ENCODE measurements at regions not wholly inside any gene's neighbourhood (a gene's known extent, or its start where the extent isn't known, plus 50 kb on each side); places are given as distances from the start of the nearest gene placed in this dataset.

DNA sequence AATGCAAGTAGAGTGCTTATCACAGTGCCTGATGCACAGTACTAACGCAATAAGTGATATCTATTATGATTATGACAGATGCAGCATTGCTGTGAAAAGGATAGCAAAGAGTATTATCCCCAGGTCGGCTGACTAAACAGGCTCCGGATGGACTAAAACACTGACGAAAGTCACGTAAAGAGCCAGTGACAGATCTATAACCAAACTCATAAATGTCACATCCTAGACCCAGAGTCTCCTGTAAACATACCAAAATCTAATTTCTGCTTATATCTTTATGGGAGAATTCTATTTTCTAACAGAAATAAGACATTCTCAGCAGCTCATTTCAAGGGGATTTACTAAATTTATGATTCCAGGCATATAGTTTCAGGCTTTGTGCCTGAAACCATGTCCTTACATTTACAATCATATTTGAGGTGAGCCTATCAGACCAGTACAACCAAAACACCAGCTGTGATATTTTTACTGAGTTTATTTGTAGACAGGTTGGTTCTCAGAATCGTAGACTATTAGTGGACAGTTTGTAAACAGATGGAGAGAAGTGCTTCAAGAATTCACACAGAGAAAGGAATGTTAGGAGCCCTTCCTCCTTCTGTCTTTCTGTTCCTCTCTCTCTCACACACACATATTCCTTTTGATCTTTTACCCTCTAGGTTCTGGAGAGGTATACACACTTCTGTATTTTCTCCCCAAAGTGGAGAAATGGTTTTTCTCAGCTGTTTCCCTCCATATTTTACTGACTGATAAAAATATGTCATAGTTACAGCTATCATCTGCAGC is 52.4 kb upstream of the WDR26 start:
- no peak overlapping the region for H3K4me3 ChIP-seq (ENCODE audit: low read depth, low read length)
- DNase-seq (ENCODE audit: low read depth): no peak
- no peak for TF ChIP-seq CTCF (conservative IDR thresholded peaks at IDR 0.05; ENCODE audit: low read depth, low read length)

- DNase-seq (ENCODE audit: low read depth): no peak
- TF ChIP-seq CTCF (conservative IDR thresholded peaks at IDR 0.05; ENCODE audit: low read depth, low read length): no peak
- H3K4me3 ChIP-seq (ENCODE audit: low read depth, low read length): no peak overlapping the region
Measured at GRCh38 chr1:224488806-224489499, 54.4 kb upstream of the WDR26 start.

DNA sequence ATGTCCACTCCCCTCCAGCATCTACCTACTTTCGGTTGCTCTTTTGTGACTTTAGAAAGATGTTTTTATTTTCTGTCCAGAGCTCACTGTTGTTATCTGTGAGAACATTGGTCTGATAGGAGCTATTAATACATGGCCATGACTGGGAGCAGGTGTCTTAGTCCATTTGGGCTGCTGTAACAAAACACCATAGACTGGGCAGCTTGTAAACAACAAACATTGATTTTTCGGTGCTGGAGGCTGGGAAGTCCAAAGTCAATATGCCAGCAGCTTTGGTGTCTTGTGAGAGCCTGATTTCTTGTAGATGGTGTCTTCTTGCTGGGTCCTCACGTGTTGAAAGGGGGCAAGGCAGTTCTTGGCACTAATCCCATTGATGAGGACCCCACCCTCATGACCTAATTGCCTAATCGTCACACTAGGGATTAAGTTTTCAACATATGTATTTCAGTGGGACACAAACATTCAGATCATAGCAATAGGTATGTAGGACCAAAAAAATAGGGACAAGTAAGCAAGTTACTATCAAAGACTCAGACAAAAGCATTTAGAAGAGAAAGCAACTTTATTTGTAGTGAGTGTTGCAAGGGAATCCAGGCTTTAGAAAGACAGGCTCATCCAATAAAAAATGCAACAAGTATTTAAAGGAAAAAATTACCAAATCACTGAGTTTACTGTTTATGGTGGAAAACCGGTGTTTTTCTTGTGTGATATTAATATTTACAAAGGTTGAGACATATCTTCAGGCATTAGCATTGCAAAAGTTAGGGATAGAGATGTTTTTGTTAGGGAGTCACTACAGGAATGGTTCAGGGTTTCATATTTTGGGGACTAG is 55.2 kb upstream of the WDR26 start:
- TF ChIP-seq CTCF (conservative IDR thresholded peaks at IDR 0.05; ENCODE audit: low read depth, low read length): no peak
- H3K4me3 ChIP-seq (ENCODE audit: low read depth, low read length): no peak overlapping the region
- no peak for DNase-seq (ENCODE audit: low read depth)

DNA sequence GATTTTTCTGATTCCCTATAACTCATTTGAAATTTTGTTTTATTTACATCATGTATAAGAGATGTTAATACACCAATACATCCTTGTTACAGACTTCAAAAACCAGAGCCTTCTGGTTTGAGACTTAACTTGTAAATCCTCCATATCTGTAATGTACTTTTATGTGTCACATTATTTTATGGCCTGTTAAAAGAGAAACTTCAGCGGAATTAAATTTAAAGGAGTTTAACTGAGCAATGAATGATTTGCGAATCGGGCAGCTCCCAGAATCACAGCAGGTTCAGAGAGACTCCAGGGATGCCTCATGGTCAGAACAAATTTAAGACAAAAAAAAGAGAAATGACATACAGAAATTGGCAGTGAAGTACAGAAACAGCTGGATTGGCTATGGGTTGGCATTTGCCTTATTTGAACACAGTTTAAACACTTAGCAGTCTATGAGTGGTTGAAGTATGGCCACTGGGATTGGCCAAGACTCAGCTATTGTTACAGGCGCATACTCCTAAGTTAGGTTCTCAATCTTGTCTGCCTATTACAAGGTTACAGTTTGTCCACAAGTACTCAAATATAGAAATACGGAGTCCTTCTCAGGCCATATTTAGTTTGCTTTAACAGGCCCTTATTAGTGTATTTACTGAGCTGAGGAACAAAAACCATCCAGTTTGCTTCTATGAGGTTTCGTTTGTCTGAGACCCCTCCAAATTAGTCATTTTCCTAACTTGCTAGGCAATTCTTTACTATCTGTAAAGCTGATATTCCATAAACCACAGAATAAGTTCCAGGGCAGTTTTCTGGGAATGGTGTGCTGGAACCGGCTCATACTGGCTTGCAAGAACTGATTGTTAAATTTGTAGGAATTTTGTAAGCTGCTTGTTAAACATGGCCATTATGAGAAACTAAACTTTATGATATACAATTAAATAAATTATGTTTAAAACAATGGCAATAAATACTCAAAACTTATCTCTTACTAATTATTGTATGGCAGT is 56.2 kb upstream of the WDR26 start:
- no peak overlapping the region for H3K4me3 ChIP-seq (ENCODE audit: low read depth, low read length)
- TF ChIP-seq CTCF (conservative IDR thresholded peaks at IDR 0.05; ENCODE audit: low read depth, low read length): no peak
- no peak for DNase-seq (ENCODE audit: low read depth)

- no peak for DNase-seq (ENCODE audit: low read depth)
- TF ChIP-seq CTCF (conservative IDR thresholded peaks at IDR 0.05; ENCODE audit: low read depth, low read length): no peak
- no peak overlapping the region for H3K4me3 ChIP-seq (ENCODE audit: low read depth, low read length)
Measured at GRCh38 chr1:224492015-224492414, 57.4 kb upstream of the WDR26 start.

DNA sequence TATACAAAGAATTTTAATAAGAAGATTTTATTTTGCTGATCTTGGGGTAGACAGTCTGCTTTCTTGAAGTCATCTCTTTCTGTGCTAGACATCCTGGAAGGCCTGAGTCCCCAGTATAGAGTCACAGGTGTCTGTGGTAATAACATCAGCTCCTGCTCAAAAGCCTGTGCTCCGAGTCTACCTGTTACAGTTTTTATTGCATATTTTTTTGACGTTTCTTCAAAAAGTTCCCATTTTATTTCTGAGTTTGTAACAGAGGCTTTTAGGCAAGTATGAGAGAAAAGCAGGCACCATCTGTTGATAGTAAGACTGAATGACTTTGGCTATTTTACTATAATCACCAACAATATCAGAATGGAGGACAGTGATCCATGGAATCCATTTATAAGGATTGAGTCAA is 58.0 kb upstream of the WDR26 start:
- no peak for DNase-seq (ENCODE audit: low read depth)
- no peak overlapping the region for H3K4me3 ChIP-seq (ENCODE audit: low read depth, low read length)
- no peak for TF ChIP-seq CTCF (conservative IDR thresholded peaks at IDR 0.05; ENCODE audit: low read depth, low read length)

Data from epithelial cell of proximal tubule (primary cell).